Suprapubic skin (tissue), 4 donors: ENCODE measurements at regions not wholly inside any gene's neighbourhood (a gene's known extent, or its start where the extent isn't known, plus 50 kb on each side); places are given as distances from the start of the nearest gene placed in this dataset.

Source experiments
- CTCF ChIP-seq, 2 donors: fragments of 200-600 bp in 1 of 2; fragments of 450-650 bp in 1 of 2; sonication (generic) in 1 of 2; IDR thresholded peaks; one replicate each; pipeline ENCODE4 v1.5.1; 2016 to 2019; ENCODE audit warnings: antibody characterized with exemption in 2 of 2, mild to moderate bottlenecking in 1 of 2, moderate library complexity in 1 of 2
- EP300 ChIP-seq: sonication (generic); formaldehyde crosslinking; IDR thresholded peaks from one replicate; pipeline ENCODE4 v1.6.1; 2017; ENCODE audit warnings: antibody characterized with exemption
- POLR2A ChIP-seq, 2 donors: fragments of 450-650 bp; IDR thresholded peaks; one replicate each; pipeline ENCODE4 v1.6.1; 2017; ENCODE audit warnings: antibody characterized with exemption in 2 of 2, mild to moderate bottlenecking in 2 of 2, moderate library complexity in 2 of 2
- POLR2AphosphoS5 ChIP-seq, 3 donors: sonication (generic); formaldehyde crosslinking; IDR thresholded peaks; one replicate each; pipeline ENCODE4 v1.6.1; 2017; ENCODE audit warnings: antibody characterized with exemption in 3 of 3

- TF ChIP-seq CTCF (IDR thresholded peaks at IDR 0.05), result no peak
- no peak for TF ChIP-seq POLR2AphosphoS5 (IDR thresholded peaks at IDR 0.05)
- no peak for TF ChIP-seq POLR2A (IDR thresholded peaks at IDR 0.05)
- no peak for TF ChIP-seq EP300
Measured at GRCh38 chr10:57846307-57847065, 421.2 kb downstream of the IPMK start.
